ENCODE measurements at regions not wholly inside any gene's neighbourhood (a gene's known extent, or its start where the extent isn't known, plus 50 kb on each side); places are given as distances from the start of the nearest gene placed in this dataset.
"Not testable (repeated sequence)": the region's sequence is repeated elsewhere in the genome, so short reads cannot be mapped to it uniquely, and the experiment has no call there.

GRCh38 chr17:64723781-64724180, 61.7 kb upstream of the SMURF2 start:
- DNase-seq: no peak

GRCh38 chr17:64721556-64721955, 59.4 kb upstream of the SMURF2 start:
- DNase-seq: not testable (repeated sequence)

GRCh38 chr17:64720253-64720652, 58.1 kb upstream of the SMURF2 start:
- not testable (repeated sequence) for DNase-seq

GRCh38 chr17:64719517-64719916, 57.4 kb upstream of the SMURF2 start:
- DNase-seq: not testable (repeated sequence)

- DNase-seq: not testable (repeated sequence)
These were observed 56.7 kb upstream of the SMURF2 start for GRCh38 chr17:64718816-64719215.

- no peak for DNase-seq
These were observed 56.0 kb upstream of the SMURF2 start for GRCh38 chr17:64718058-64718457.

- DNase-seq: not testable (repeated sequence)
These were observed 54.4 kb upstream of the SMURF2 start for GRCh38 chr17:64716496-64716895.

- not testable (repeated sequence) for DNase-seq
These were observed 51.7 kb upstream of the SMURF2 start for GRCh38 chr17:64713786-64714185.

- DNase-seq: peak; percentile 96
These were observed 50.6 kb upstream of the SMURF2 start for GRCh38 chr17:64712557-64713351.
